ENCODE measurements at regions not wholly inside any gene's neighbourhood (a gene's known extent, or its start where the extent isn't known, plus 50 kb on each side); places are given as distances from the start of the nearest gene placed in this dataset.

- H3K27ac ChIP-seq (ENCODE audit: low read depth, low read length), result no peak overlapping the region
- no peaks in the 10 kb centered on the region for H3F3A ChIP-seq (ENCODE audit: control insufficient read depth, insufficient read depth)
- H3K79me2 ChIP-seq (ENCODE audit: control insufficient read depth, low read length), result no peaks in the 10 kb centered on the region
- H3K9me2 ChIP-seq (replicated peaks; ENCODE audit: control insufficient read depth, low read length), result no peaks in the 10 kb centered on the region
- H3K36me3 ChIP-seq (ENCODE audit: control insufficient read depth, low read length), result no peaks in the 10 kb centered on the region
- no peaks in the 10 kb centered on the region for H4K20me1 ChIP-seq (ENCODE audit: control insufficient read depth, insufficient read depth, low read depth, low read length)
- TF ChIP-seq EZH2phosphoT487 (IDR thresholded peaks at IDR 0.05; ENCODE audit: borderline replicate concordance, low read length), result no peak
- TF ChIP-seq, protein P1, sequence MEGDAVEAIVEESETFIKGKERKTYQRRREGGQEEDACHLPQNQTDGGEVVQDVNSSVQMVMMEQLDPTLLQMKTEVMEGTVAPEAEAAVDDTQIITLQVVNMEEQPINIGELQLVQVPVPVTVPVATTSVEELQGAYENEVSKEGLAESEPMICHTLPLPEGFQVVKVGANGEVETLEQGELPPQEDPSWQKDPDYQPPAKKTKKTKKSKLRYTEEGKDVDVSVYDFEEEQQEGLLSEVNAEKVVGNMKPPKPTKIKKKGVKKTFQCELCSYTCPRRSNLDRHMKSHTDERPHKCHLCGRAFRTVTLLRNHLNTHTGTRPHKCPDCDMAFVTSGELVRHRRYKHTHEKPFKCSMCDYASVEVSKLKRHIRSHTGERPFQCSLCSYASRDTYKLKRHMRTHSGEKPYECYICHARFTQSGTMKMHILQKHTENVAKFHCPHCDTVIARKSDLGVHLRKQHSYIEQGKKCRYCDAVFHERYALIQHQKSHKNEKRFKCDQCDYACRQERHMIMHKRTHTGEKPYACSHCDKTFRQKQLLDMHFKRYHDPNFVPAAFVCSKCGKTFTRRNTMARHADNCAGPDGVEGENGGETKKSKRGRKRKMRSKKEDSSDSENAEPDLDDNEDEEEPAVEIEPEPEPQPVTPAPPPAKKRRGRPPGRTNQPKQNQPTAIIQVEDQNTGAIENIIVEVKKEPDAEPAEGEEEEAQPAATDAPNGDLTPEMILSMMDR (IDR thresholded peaks at IDR 0.05; ENCODE audit: low read depth, low read length, poor library complexity, severe bottlenecking), result no peak
- no peak overlapping the region for H3K4me3 ChIP-seq (ENCODE audit: low read length)
- H3K27me3 ChIP-seq (ENCODE audit: control insufficient read depth, low read length), result no peaks in the 10 kb centered on the region
- H3K4me2 ChIP-seq (ENCODE audit: low read length), result no peak overlapping the region
- peaks cover 9% of the 10 kb centered on the region; the same call in 1 of the 2 replicates for H3K4me1 ChIP-seq (ENCODE audit: control insufficient read depth, low read length)
- H3K9me3 ChIP-seq (ENCODE audit: control insufficient read depth, insufficient read depth, low read length), result no peaks in the 10 kb centered on the region
These were observed 115.5 kb downstream of the LSMEM1 start for GRCh38 chr7:112596260-112596659.

GRCh38 chr7:112596981-112597380 lies 116.2 kb downstream of the LSMEM1 start:
- no peaks in the 10 kb centered on the region for H3F3A ChIP-seq (ENCODE audit: control insufficient read depth, insufficient read depth)
- no peaks in the 10 kb centered on the region for H4K20me1 ChIP-seq (ENCODE audit: control insufficient read depth, insufficient read depth, low read depth, low read length)
- H3K27ac ChIP-seq (ENCODE audit: low read depth, low read length), result no peak overlapping the region
- TF ChIP-seq EZH2phosphoT487 (IDR thresholded peaks at IDR 0.05; ENCODE audit: borderline replicate concordance, low read length), result no peak
- TF ChIP-seq, protein P1 (IDR thresholded peaks at IDR 0.05; ENCODE audit: low read depth, low read length, poor library complexity, severe bottlenecking), result no peak
- no peaks in the 10 kb centered on the region for H3K27me3 ChIP-seq (ENCODE audit: control insufficient read depth, low read length)
- no peak overlapping the region for H3K4me3 ChIP-seq (ENCODE audit: low read length)
- H3K36me3 ChIP-seq (ENCODE audit: control insufficient read depth, low read length), result no peaks in the 10 kb centered on the region
- no peaks in the 10 kb centered on the region for H3K9me2 ChIP-seq (replicated peaks; ENCODE audit: control insufficient read depth, low read length)
- H3K79me2 ChIP-seq (ENCODE audit: control insufficient read depth, low read length), result no peaks in the 10 kb centered on the region
- H3K4me1 ChIP-seq (ENCODE audit: control insufficient read depth, low read length), result peaks cover 9% of the 10 kb centered on the region; the same call in 1 of the 2 replicates
- H3K4me2 ChIP-seq (ENCODE audit: low read length), result no peak overlapping the region
- H3K9me3 ChIP-seq (ENCODE audit: control insufficient read depth, insufficient read depth, low read length), result no peaks in the 10 kb centered on the region

GRCh38 chr7:112603673-112604072 lies 122.9 kb downstream of the LSMEM1 start:
- Histone ChIP-seq H3K27ac (ENCODE audit: low read depth, low read length) (no peak overlapping the region), H3K4me3 (ENCODE audit: low read length) (no peak overlapping the region), H3K27me3 (ENCODE audit: control insufficient read depth, low read length) (peaks cover 11% of the 10 kb centered on the region; the same call in 1 of the 2 replicates), H3K9me2 (replicated peaks; ENCODE audit: control insufficient read depth, low read length) (no peaks in the 10 kb centered on the region), H3K9me3 (ENCODE audit: control insufficient read depth, insufficient read depth, low read length) (no peaks in the 10 kb centered on the region), H3K4me1 (ENCODE audit: control insufficient read depth, low read length) (no peaks in the 10 kb centered on the region), H3K36me3 (ENCODE audit: control insufficient read depth, low read length) (no peaks in the 10 kb centered on the region), H3K79me2 (ENCODE audit: control insufficient read depth, low read length) (no peaks in the 10 kb centered on the region), H3K4me2 (ENCODE audit: low read length) (no peak overlapping the region), H4K20me1 (ENCODE audit: control insufficient read depth, insufficient read depth, low read depth, low read length) (no peaks in the 10 kb centered on the region), H3F3A (ENCODE audit: control insufficient read depth, insufficient read depth) (no peaks in the 10 kb centered on the region)
- TF ChIP-seq, protein P1 (IDR thresholded peaks at IDR 0.05; ENCODE audit: low read depth, low read length, poor library complexity, severe bottlenecking), result no peak
- TF ChIP-seq EZH2phosphoT487 (IDR thresholded peaks at IDR 0.05; ENCODE audit: borderline replicate concordance, low read length), result no peak
